GM12864 (cell line): ENCODE measurements at regions not wholly inside any gene's neighbourhood (a gene's known extent, or its start where the extent isn't known, plus 50 kb on each side); places are given as distances from the start of the nearest gene placed in this dataset.

Experiments used
- DNase-seq: peaks from one replicate; pipeline ENCODE4 v3.0.0-alpha.2; 2011; ENCODE audit warnings: low read depth
- H3K4me3 ChIP-seq: 2 replicates; pipeline ENCODE4 v1.5.1; 2011; ENCODE audit warnings: mild to moderate bottlenecking, low read depth, low read length, control low read depth
- CTCF ChIP-seq: IDR thresholded peaks from 2 replicates; pipeline ENCODE4 v1.5.1; 2011; ENCODE audit warnings: low read depth, mild to moderate bottlenecking, moderate library complexity, low read length, control low read depth, inconsistent platforms; ENCODE audit errors: missing control alignments

- H3K4me3 ChIP-seq: no peak overlapping the region
- TF ChIP-seq CTCF: no peak
- DNase-seq: no peak
Measured at GRCh38 chr9:21672761-21673160, 129.7 kb upstream of the MTAP start.

DNA sequence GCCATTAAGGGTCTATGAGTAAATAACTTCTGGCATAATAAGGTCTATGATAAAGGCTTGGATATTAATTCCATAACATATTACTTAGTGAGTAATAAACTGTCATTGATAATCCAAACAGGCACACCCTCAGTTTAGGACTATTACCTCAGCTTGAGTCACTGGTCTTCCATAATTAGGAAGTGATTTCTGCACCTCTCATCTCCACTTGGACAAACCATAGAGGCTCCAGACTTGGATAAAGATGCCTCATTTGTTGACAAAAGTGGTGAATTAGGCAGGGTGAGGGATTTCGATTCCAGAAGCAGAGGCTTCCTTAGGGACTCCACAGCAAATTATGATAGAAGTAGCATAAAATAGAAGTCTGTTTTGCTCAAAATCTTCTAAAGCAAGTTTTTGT, 127.5 kb upstream of the MTAP start:
- no peak for TF ChIP-seq CTCF
- no peak overlapping the region for H3K4me3 ChIP-seq
- DNase-seq: no peak

DNA sequence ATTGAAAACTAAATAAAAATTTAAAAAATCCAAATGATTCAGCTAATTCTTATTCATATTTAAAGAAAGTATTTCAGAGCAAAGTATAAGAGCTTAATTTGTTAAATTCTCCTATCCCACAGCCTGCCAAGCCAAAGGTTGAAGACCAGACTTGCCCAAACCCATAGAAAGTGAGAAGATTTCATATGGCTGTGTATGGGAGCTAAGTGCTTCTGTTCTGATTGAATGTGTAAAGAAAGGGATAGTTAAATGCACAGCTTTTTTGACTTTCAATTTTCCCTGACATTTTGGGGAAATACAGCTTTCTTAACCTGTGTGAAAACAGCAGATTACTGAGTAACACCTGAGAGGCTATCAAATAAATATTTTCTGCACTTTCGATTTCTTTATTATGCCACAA, 125.0 kb upstream of the MTAP start:
- no peak for TF ChIP-seq CTCF
- no peak for DNase-seq
- H3K4me3 ChIP-seq: no peak overlapping the region

GRCh38 chr9:21677834-21678233, 124.6 kb upstream of the MTAP start:
- TF ChIP-seq CTCF: no peak
- H3K4me3 ChIP-seq: no peak overlapping the region
- DNase-seq: no peak

DNA sequence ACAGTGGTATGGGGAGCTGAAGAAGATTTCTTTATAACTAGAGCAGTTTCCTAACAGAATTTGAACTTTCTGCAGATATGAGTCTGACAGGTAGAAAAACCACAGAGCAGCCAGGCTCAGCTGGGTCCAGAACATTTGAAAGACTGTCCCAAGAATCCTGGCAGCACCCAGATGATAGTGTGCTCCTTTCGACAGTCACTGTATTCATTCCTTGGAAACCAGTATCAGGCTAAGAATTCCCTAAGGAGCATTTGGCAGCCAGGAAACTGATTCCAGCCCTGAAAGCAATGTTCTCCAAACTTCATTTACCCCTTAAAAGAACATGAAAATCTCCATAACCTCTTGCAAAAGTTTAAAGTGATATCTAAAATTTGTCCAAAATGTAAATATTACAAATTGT, 123.0 kb upstream of the MTAP start:
- no peak overlapping the region for H3K4me3 ChIP-seq
- no peak for DNase-seq
- TF ChIP-seq CTCF: no peak

GRCh38 chr9:21680590-21680989, 121.8 kb upstream of the MTAP start:
- DNase-seq: no peak
- no peak overlapping the region for H3K4me3 ChIP-seq

DNA sequence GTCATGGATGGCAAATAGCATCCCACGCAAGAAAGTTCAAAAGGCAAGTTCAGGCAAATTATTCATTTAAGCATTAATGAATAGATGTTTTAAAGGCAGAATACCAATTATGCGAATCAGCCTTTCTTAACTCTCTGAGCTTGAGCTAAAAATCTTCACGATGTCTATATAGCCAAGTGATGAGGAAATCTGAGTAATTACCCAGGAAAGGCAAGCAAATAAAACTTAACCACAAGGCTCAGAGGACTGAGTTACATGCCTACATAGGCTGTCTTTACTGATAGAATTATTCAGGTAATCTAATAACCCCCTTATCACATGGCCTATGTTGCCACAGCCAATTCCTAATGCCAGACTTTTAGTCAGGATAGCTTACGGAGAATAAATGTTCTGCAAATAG, 120.8 kb upstream of the MTAP start:
- TF ChIP-seq CTCF: no peak
- no peak for DNase-seq
- H3K4me3 ChIP-seq: no peak overlapping the region

More at GRCh38 chr9:21680590-21680989, 121.8 kb upstream of the MTAP start:
- TF ChIP-seq CTCF: no peak
